ENCODE measurements at regions not wholly inside any gene's neighbourhood (a gene's known extent, or its start where the extent isn't known, plus 50 kb on each side); places are given as distances from the start of the nearest gene placed in this dataset.

- Mint-ChIP-seq H3K4me1 (no peaks in the 10 kb centered on the region), H3K27me3 (ENCODE audit: insufficient read depth) (no peaks in the 10 kb centered on the region), H3K9me3 (no peaks in the 10 kb centered on the region), H3K27ac (no peak overlapping the region), H3K4me3 (no peak overlapping the region), H3K36me3 (ENCODE audit: low read depth) (no peaks in the 10 kb centered on the region)
- WGBS, 2 experiments (ENCODE audit: insufficient coverage in 1 of 2, insufficient read length in 1 of 2), result 90% methylated on average over 4 of the region's 4 CpGs; no CpG with 5 or more reads in 1 of the 2 experiments
- no peak for DNase-seq
- no peak overlapping the region for H3K9ac ChIP-seq (ENCODE audit: extremely low read depth, low read length, poor library complexity, severe bottlenecking)
- H3K36me3 ChIP-seq (ENCODE audit: control insufficient read depth, insufficient read depth, low read length), result no peaks in the 10 kb centered on the region
- no peaks in the 10 kb centered on the region for H3K9me3 ChIP-seq (ENCODE audit: control insufficient read depth, low read length)
- H3K27me3 ChIP-seq (ENCODE audit: control insufficient read depth, insufficient read depth, low read length, poor library complexity, severe bottlenecking), result no peaks in the 10 kb centered on the region
- no peak overlapping the region for H3K4me3 ChIP-seq (ENCODE audit: low read length)
- no peaks in the 10 kb centered on the region for H3K4me1 ChIP-seq (ENCODE audit: control insufficient read depth, insufficient read depth, low read length)
- TF ChIP-seq CTCF (conservative IDR thresholded peaks at IDR 0.05), result no peak
- no peak overlapping the region for H3K27ac ChIP-seq (ENCODE audit: low read depth, low read length)
Measured at GRCh38 chrY:7725791-7726460, 814.4 kb upstream of the AMELY start.

GRCh38 chrY:7723991-7724632, 812.6 kb upstream of the AMELY start:
- Mint-ChIP-seq H3K27ac (no peak overlapping the region), H3K9me3 (no peaks in the 10 kb centered on the region), H3K4me3 (no peak overlapping the region), H3K4me1 (no peaks in the 10 kb centered on the region), H3K27me3 (ENCODE audit: insufficient read depth) (no peaks in the 10 kb centered on the region), H3K36me3 (ENCODE audit: low read depth) (no peaks in the 10 kb centered on the region)
- Histone ChIP-seq H3K9ac (ENCODE audit: extremely low read depth, low read length, poor library complexity, severe bottlenecking) (no peak overlapping the region), H3K36me3 (ENCODE audit: control insufficient read depth, insufficient read depth, low read length) (no peaks in the 10 kb centered on the region), H3K27me3 (ENCODE audit: control insufficient read depth, insufficient read depth, low read length, poor library complexity, severe bottlenecking) (no peaks in the 10 kb centered on the region), H3K9me3 (ENCODE audit: control insufficient read depth, low read length) (no peaks in the 10 kb centered on the region), H3K27ac (ENCODE audit: low read depth, low read length) (no peak overlapping the region), H3K4me3 (ENCODE audit: low read length) (no peak overlapping the region), H3K4me1 (ENCODE audit: control insufficient read depth, insufficient read depth, low read length) (no peaks in the 10 kb centered on the region)
- WGBS, 2 experiments (ENCODE audit: insufficient coverage in 1 of 2, insufficient read length in 1 of 2), result 75% methylated on average over 1 of the region's 1 CpG; no CpG with 5 or more reads in 1 of the 2 experiments
- TF ChIP-seq CTCF (conservative IDR thresholded peaks at IDR 0.05), result no peak
- no peak for DNase-seq

GRCh38 chrY:7723127-7723526, 811.6 kb upstream of the AMELY start:
- H3K9me3 ChIP-seq (ENCODE audit: control insufficient read depth, low read length), result no peaks in the 10 kb centered on the region
- no peak overlapping the region for H3K4me3 Mint-ChIP-seq
- no peaks in the 10 kb centered on the region for H3K27me3 Mint-ChIP-seq (ENCODE audit: insufficient read depth)
- H3K36me3 Mint-ChIP-seq (ENCODE audit: low read depth), result no peaks in the 10 kb centered on the region
- no peaks in the 10 kb centered on the region for H3K9me3 Mint-ChIP-seq
- no peak overlapping the region for H3K9ac ChIP-seq (ENCODE audit: extremely low read depth, low read length, poor library complexity, severe bottlenecking)
- H3K4me3 ChIP-seq (ENCODE audit: low read length), result no peak overlapping the region
- H3K27ac Mint-ChIP-seq, result no peak overlapping the region
- no peak for DNase-seq
- 95% methylated on average over 2 of the region's 2 CpGs; no CpG with 5 or more reads in 1 of the 2 experiments for WGBS, 2 experiments (ENCODE audit: insufficient coverage in 1 of 2, insufficient read length in 1 of 2)
- H3K4me1 ChIP-seq (ENCODE audit: control insufficient read depth, insufficient read depth, low read length), result no peaks in the 10 kb centered on the region
- no peak for TF ChIP-seq CTCF (conservative IDR thresholded peaks at IDR 0.05)
- H3K36me3 ChIP-seq (ENCODE audit: control insufficient read depth, insufficient read depth, low read length), result no peaks in the 10 kb centered on the region
- H3K27me3 ChIP-seq (ENCODE audit: control insufficient read depth, insufficient read depth, low read length, poor library complexity, severe bottlenecking), result no peaks in the 10 kb centered on the region
- H3K4me1 Mint-ChIP-seq, result no peaks in the 10 kb centered on the region
- H3K27ac ChIP-seq (ENCODE audit: low read depth, low read length), result no peak overlapping the region
